Stimulated activated naive CD4-positive, alpha-beta T cell treated with Interleukin-2 at 50 U/mL for 16 hours (primary cell): ENCODE measurements at regions not wholly inside any gene's neighbourhood (a gene's known extent, or its start where the extent isn't known, plus 50 kb on each side); places are given as distances from the start of the nearest gene placed in this dataset.
"Not testable (repeated sequence)": the region's sequence is repeated elsewhere in the genome, so short reads cannot be mapped to it uniquely, and the experiment has no call there.

Experiments
- DNase-seq: peaks from one replicate; lab custom pipeline; 2025; lab: John Stamatoyannopoulos, UW

- DNase-seq: no peak
Measured at GRCh38 chr5:56763711-56764466, 51.5 kb upstream of the MAP3K1 start.

GRCh38 chr5:56763182-56763581, 52.2 kb upstream of the MAP3K1 start:
- no peak for DNase-seq

GRCh38 chr5:56761151-56761885, 54.0 kb upstream of the MAP3K1 start:
- no peak for DNase-seq

- DNase-seq: no peak
Measured at GRCh38 chr5:56760723-56761122, 54.6 kb upstream of the MAP3K1 start.

GRCh38 chr5:56759521-56760216, 55.7 kb upstream of the MAP3K1 start:
- no peak for DNase-seq

GRCh38 chr5:56757077-56757476, 58.3 kb upstream of the MAP3K1 start:
- no peak for DNase-seq

GRCh38 chr5:56755036-56755555, 60.3 kb upstream of the MAP3K1 start:
- DNase-seq: no peak

GRCh38 chr5:56753588-56753987, 61.8 kb upstream of the MAP3K1 start:
- DNase-seq: not testable (repeated sequence)

- no peak for DNase-seq
Measured at GRCh38 chr5:56751572-56752313, 63.6 kb upstream of the MAP3K1 start.

GRCh38 chr5:56749842-56750241, 65.5 kb upstream of the MAP3K1 start:
- no peak for DNase-seq

- DNase-seq: no peak
Measured at GRCh38 chr5:56746553-56747339, 68.6 kb upstream of the MAP3K1 start.

- DNase-seq: no peak
Measured at GRCh38 chr5:56745864-56746263, 69.5 kb upstream of the MAP3K1 start.

- no peak for DNase-seq
Measured at GRCh38 chr5:56740868-56741267, 74.5 kb upstream of the MAP3K1 start.

GRCh38 chr5:56739990-56740389, 75.4 kb upstream of the MAP3K1 start:
- DNase-seq: no peak

GRCh38 chr5:56737951-56738606, 77.3 kb upstream of the MAP3K1 start:
- no peak for DNase-seq

GRCh38 chr5:56737002-56737621, 78.2 kb upstream of the MAP3K1 start:
- no peak for DNase-seq

GRCh38 chr5:56735849-56736641, 79.3 kb upstream of the MAP3K1 start:
- no peak for DNase-seq

GRCh38 chr5:56734091-56734694, 81.2 kb upstream of the MAP3K1 start:
- DNase-seq: no peak

- no peak for DNase-seq
Measured at GRCh38 chr5:56733580-56733979, 81.8 kb upstream of the MAP3K1 start.
